HG02759 (cell line): ENCODE measurements at regions not wholly inside any gene's neighbourhood (a gene's known extent, or its start where the extent isn't known, plus 50 kb on each side); places are given as distances from the start of the nearest gene placed in this dataset.

Experiments used
- ATAC-seq: cut with Tn5 transposase; IDR thresholded peaks from one replicate; pipeline ENCODE4 v1.9.1; 2021; ENCODE audit warnings: mild to moderate bottlenecking, moderate library complexity; ENCODE audit not compliant: unreplicated experiment

DNA sequence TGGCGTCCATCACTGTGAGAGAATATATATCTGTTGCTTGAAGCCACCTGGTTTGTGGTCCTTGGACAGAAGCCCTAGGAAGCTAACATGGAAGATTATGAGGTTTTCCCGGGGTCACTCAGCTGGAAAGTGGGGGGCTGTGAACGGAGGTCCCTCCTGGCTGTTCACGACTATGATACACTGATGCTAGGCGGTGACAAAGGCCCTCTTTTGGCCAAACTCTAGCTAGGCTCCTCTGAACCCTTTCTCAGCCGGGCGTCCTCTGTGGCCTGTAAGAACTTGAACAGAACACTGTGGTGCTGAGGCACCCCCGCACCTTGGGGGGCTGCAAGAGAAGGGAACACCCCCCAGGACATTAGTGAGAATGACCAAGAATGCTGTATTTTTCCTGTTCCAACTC lies 164.6 kb downstream of the TFCP2L1 start:
- ATAC-seq, result no peak

- no peak for ATAC-seq
Observed at GRCh38 chr2:121120991-121121390, 164.0 kb downstream of the TFCP2L1 start.

GRCh38 chr2:121121661-121122060 lies 163.3 kb downstream of the TFCP2L1 start:
- ATAC-seq, result no peak

GRCh38 chr2:121123268-121123667 lies 161.7 kb downstream of the TFCP2L1 start:
- no peak for ATAC-seq

DNA sequence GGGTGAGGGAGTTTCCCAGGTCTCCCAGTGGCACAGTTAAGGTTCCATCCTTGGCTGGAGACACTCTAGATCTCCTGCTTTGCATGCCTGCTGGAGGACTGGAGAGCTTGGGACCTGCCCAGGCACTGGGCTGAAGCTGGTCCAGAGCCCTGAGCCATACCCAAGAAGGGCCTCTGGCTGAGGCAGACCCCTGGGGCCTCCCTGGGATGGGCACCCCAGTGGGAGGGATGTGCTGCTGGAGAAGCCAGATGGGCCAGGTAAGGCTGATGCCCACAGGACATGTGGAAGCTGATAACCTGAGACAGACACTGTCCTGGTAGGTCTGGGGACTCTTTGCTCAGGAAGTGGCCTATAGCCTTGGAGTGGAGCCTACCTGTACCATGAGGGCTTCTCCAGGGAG lies 160.7 kb downstream of the TFCP2L1 start:
- ATAC-seq, result no peak

GRCh38 chr2:121125350-121125749 lies 159.7 kb downstream of the TFCP2L1 start:
- no peak for ATAC-seq

DNA sequence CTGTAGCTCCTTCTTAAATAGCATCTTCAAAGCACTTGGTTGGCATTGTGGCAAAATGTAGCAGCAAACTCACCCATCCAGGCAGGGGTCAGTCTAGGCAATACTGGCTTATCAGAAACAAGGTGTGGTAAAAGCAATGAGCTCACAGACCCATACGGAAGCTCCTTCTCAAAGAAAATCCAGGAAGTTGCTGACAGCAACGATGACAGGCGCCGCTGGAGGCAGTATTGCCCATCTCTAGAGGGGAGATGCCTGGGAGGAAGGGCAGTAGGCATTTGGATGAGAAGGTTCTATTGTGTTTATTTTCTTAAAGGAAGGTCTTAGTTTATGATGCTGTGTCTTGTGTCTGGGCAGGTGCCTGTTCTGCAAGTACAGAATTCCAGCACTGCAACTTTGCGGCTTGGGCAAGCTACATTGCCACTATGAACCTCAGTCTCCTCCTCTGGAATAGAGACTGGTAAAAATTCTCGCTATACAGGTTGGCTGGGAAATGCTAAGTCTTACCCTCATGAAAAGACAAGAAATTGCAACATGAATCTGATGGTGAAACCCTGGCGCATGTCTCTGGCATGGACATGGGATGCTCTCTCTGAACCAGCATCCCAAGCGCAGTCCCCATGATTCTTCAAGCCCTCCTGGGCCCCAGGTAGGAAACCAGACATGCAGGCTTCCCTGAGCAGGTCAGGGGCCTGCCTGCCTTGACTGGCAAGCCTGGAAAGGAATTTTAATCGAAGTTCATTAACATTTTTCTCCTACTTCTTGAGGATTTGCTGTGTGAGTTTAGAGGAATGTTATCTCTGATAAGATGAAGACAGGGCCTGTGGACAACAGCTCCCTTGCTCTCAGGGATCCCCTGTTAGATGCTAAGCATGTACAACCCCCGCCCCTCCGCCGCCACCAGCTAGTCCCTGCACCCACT lies 156.0 kb downstream of the TFCP2L1 start:
- ATAC-seq, result no peak

DNA sequence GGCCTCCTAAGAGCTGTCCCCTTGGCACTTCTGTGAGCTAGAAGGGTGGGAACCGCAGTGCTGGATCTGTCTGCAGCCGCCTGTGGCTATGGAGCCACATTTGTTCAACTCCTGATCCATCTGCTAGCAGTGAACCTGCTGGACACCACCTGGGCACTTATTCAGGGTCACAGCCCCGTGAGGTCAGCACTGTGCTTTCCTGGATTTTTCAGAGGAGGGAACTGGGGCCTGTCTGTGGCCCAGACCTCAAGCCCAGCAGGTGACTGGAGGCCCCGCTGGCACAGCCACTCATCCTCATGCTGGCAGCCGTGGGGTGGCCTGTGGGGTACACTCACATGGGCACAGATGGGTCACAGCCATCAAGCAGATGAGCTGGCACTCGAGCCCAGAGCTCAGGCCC lies 155.3 kb downstream of the TFCP2L1 start:
- ATAC-seq, result no peak

DNA sequence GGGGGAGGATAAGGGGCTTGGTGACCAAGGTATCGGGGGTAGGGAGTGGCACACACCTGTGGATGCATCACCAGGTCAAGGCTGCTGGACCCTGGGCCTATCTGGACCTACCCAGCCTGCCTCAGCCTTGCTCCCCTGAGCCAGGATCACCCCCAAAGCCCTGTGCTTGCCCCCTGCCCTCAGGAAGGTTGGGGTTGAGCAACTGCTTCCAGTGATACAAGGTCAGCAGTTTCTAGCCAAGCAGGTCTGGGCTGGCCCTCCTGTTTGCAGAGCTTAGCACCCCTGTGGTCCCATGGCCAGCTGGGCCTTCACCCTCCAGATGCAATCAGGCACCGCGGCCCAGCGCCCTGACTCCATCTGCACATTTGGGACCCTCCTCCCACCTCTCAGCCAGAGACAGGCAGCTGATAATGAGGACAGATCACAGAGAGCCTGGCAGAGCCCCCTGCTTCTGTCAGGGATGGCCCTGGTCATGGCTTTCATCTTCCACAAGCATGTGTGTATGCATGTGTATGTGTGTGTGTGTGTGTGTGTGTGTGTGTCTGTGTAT lies 154.6 kb downstream of the TFCP2L1 start:
- ATAC-seq, result no peak

DNA sequence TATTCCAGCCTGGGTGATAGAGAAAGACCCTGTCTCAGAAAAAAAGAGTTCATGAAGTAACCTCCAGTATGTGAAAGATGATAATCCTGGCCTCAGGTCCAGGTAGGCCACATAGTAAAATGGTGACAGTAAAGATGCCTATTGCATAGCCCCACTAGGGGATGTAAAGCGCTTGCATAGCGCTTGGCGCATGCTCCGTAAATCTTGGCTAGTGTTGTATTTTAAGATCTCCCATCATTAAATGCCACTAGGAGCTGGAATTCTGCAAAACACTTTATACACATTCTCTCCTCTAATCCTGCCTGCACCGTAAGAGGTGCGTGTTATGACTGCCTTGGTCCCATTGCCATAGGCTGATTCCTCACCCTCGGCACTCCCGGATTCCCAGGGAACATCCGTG lies 153.6 kb downstream of the TFCP2L1 start:
- no peak for ATAC-seq

GRCh38 chr2:121132054-121132761 lies 152.8 kb downstream of the TFCP2L1 start:
- no peak for ATAC-seq

- no peak for ATAC-seq
Observed at GRCh38 chr2:121132762-121133107, 152.3 kb downstream of the TFCP2L1 start.

- ATAC-seq, result no peak
Observed at GRCh38 chr2:121133551-121134319, 151.3 kb downstream of the TFCP2L1 start.

DNA sequence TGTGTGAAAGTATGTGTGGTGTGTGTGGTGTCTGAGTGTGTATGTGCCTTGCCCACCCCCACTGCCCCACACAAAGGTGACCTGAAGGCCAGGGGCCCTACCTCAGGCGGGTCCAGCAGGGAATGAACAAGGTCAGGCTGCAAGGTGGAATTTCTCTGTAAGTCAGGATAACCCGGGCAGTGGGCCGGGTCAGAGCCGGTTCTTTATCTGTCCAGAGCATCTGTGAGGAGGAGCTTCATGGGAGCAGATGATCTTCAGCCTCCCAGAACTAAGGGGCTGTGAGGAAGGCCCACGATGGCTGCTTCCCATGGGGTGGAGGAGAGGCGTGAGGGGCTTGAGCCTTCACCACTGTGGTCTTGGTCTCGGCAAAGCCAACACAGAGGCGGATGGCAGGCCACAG lies 150.3 kb downstream of the TFCP2L1 start:
- no peak for ATAC-seq

DNA sequence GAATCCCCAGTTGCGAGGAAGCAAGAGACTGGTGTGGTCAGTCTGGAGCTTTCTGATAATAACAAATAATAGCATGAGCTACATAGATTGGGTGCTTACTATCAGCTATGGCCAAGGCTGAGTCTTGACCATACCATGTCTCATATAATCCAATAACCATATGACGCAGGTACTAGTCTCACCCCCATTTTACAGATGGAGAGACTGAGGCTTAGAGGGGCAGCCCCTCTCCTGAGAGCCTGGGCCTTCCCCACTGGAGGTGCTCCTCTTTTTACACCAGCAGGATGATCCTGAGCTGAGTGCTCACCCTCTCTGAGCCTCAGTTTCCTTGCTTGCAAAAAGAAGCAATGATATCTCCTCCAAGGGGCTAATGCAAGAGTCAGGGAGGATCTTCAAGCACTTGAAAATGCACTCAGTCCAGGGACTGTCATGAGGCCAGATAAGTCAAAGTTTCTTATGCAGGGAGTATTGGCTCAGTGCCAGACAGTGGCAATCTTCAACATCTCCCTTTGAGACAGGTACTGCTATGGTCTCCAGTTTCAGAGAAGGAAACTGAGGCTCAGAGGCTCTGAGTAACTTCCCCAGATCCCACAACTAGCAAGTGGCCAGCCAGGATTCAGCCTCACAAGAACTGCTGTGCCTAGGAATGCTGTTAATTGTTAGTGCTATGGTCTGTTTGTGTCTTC lies 149.7 kb downstream of the TFCP2L1 start:
- no peak for ATAC-seq

DNA sequence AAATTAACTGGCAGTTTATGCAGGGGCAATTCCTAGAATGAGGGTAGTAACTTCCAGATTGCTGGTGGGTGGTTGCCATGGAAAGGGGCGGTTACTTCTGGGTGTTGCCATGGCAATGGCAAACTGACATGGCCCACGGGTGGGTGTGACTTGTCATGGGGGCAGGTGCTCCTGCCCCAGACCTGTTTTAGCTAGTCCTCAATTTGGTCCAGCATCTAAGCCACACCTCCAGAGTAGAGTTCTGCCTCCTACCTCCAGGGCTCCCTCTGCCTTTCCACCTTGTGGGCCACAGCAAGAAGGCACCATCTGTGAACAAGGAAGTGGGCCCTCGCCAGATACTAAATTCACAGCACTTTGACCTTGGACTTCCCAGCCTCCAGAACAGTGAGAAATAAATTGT lies 148.7 kb downstream of the TFCP2L1 start:
- ATAC-seq, result no peak

GRCh38 chr2:121137571-121137970 lies 147.4 kb downstream of the TFCP2L1 start:
- ATAC-seq, result no peak

DNA sequence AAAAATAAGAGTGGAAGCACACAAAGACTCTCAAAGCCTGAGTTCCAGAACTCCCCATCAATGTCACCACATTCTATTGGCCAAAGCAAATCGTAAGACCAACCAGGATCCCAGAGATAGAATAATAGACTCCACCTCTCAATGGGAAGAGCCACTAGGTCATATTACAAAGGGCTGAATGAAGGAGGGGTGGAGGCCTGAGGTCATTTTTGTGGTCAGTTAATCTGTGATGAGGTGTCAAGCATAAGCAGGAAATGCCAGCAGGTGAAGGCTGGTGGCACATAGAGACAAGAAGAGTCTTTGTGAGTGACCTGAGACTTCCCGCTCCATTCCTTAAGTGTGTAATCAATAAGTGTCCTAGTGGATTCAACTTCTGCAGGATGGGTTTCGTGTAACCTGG lies 144.3 kb downstream of the TFCP2L1 start:
- ATAC-seq, result no peak

DNA sequence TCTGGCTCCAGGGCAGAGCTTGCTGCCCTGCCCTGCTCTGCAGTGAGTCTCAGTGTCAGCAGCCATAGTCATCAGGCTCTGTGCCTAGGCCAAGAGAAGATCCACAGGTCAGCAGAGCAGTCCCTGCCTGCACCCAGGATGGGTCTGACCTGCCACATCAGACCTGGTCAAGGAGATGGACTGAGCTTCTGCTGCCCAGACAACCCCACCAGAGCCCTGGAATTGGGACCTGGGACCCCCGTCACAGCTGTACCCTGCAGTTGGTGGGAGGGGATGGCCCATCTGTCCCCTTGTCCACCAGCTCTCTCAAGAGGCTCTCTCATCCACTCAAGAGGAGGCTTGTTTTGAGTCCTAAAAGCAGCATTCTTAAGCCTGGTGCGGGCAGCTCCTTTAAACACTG lies 142.6 kb downstream of the TFCP2L1 start:
- no peak for ATAC-seq

GRCh38 chr2:121144111-121144510 lies 140.9 kb downstream of the TFCP2L1 start:
- ATAC-seq, result no peak

GRCh38 chr2:121146630-121147029 lies 138.4 kb downstream of the TFCP2L1 start:
- no peak for ATAC-seq
